NCI-H1417 treated with DMSO at 0.1 percent for 48 hours (cell line): ENCODE measurements at regions not wholly inside any gene's neighbourhood (a gene's known extent, or its start where the extent isn't known, plus 50 kb on each side); places are given as distances from the start of the nearest gene placed in this dataset.

ENCODE experiments used
- DNase-seq: peaks from one replicate; lab custom pipeline; 2025; lab: John Stamatoyannopoulos, UW

- no peak for DNase-seq
These were observed 482.2 kb downstream of the NTRK2 start for GRCh38 chr9:85151741-85152140.

DNA sequence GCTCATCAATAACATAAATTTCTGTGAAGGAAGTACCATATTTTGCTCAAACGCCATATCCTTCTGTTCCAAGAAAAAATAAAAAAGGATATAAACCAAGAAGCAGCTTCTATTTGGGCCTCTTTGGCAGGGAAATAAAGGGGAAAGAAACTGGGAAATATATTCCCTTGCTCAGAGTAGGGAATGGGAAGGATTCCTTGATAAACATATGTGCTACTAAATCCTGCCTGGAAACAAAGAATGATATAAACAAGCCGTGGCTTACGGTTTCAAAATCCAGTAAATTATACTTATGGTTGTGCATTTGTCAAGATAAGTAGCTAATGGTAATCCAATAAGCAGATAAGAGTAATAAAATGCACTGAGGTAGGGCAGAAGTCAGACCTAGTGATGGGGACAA, 481.6 kb downstream of the NTRK2 start:
- DNase-seq, result no peak

DNA sequence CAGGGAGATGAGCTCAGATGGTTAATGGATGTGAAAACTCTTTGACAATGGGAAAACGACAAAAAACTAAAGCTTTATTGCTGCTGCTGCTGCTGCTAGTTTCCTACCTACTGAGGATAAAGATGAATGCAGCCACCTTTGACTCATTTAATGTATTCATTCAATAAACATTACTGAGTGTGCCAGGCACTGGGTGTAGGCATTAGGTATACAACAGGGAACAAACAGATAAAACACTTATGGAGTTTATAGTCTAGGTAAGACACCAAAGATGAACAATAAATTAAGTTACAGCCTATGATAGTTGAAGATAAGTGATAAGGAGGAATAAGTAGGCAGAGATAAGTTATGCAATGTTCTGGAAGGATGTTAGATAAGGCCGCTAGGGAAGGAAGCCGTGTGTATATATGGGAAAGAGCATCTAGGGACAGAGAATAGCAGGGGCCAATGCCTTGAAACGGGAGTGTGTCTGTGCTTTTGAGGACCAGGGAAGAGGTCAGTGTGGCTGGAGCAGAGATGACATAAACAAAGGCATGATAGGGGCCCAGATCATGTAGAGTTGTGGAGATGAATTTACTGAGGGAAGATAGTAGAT, 477.6 kb downstream of the NTRK2 start:
- no peak for DNase-seq

- DNase-seq, result peak; percentile 12
These were observed 473.4 kb downstream of the NTRK2 start for GRCh38 chr9:85142968-85143367.

DNA sequence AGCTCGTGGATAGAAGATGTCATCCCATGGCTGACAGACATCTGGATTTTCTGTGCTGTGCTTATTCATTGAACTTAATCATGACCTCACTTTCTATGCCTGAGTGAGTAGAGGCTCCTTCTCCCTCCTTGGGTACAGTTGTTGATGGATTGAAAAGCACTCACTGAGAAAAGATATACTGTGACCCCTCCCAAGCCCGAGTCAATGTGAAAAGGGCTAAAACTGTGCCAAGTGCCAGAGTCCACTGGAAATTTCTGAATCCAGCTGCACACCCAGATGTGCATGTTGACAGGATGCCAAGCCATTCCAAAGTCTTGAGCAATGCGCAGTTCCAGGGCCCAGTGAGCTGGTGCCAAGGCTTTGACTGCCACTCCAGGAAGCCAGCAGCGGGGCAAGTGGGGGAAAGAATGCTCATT, 473.0 kb downstream of the NTRK2 start:
- no peak for DNase-seq

GRCh38 chr9:85137696-85138095, 468.2 kb downstream of the NTRK2 start:
- no peak for DNase-seq

DNA sequence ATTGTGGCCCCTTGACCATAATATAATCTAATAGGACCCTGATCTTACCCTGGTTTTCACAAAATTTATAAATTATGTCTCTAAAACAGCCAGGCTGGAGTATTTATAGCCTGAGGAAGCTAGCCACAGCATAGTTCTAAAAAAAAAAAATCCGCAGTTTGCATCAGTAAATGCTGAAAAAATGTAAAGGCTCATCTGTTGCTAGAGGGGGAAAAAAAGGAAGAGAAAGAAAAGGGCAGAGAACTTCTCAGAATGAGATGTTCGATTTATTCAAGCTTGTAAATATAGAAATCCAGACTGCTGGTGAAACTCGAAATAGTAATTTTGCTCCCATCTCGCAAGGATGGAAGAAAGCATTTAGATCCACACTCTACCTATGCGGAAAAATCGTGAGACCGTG, 467.5 kb downstream of the NTRK2 start:
- DNase-seq, result no peak

GRCh38 chr9:85136507-85136906, 467.0 kb downstream of the NTRK2 start:
- no peak for DNase-seq

DNA sequence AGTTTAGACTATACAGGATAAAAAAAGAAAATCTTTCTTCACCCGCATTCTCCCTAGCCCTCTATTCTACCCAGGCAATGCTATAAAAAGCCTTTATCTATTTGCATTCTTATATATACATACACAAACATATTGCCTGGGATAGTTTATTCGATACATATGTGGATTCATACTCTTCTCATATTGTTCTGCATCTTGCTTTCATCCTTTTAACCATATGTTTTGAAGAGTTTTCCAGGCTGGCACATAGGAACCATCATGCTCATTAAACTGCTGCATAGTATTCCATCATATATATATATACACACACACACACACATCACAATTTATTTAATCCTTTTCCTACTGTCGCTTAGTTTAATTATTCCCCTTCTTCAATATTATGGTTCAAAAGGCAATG, 461.2 kb downstream of the NTRK2 start:
- DNase-seq, result no peak

DNA sequence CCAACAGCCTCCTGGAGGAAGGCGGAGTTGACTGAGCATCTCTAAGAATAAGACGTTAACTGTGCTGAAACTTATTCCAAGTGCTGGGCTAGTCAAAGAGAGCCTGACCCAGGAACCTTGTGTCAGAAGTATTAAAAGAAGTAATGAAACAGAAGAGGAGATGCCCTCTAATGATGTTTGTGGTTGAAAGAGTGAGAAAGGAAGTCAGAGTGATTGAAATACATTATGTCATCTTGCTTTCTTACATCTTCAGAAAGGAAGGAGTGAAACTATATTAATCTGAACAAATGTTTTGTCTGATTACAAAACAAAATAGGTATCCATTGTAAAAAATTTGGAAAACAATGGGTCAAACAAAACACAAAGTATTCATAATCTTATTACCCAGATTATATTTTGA, 460.7 kb downstream of the NTRK2 start:
- DNase-seq, result no peak

DNA sequence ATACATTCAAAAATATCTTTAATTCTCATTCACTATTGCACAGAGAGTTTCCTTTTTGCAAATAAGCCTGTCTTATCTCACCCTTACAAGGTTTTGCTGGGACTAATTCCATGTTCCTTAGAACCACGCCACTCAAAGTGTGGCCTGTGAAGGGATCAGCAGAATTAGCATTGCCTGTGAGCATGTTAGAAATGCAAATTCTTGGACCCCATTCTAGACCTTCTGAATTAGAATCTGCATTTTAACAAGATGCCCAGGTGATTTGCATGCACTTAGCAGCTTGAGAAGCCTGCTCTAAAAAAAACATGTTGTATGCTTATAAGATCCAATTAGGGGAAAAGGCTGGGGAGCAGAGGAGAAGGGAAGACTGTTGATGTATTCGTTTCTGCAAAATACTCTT, 460.0 kb downstream of the NTRK2 start:
- DNase-seq, result no peak

DNA sequence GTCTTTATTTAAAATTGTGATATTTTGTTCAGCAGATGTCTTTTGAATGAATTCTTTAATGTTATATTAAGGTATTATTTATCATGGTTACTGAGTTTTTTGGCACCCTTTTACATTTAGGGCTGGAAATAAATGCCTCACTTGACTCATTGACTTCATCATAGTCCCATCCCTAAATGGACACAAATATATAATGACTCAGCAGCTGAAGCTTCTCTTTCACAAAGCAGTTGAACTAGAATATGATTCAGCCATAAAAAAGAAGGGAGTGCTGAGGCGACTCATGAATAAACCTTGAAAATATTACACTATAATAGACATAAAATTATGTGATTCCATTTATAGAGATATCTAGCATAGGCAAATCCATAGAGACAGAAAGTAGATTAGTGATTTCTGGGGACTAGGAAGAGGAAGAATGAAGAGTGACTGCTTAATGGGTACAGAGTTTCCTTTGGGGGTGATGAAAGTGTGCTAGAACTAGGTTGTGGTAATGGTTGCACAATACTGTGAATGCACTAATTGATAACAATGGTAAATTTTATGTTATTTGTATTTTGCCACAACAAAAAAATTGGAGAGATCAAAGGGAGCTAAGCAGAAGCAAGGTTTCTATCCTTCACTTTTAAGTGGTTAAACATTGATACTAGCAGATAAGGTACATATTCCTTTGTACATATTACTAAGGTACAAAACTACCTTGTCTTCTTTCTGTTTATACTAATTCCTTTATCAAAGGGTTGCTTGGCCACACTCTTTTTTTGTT, 449.6 kb downstream of the NTRK2 start:
- DNase-seq, result no peak

GRCh38 chr9:85117831-85118230, 448.3 kb downstream of the NTRK2 start:
- DNase-seq, result no peak

DNA sequence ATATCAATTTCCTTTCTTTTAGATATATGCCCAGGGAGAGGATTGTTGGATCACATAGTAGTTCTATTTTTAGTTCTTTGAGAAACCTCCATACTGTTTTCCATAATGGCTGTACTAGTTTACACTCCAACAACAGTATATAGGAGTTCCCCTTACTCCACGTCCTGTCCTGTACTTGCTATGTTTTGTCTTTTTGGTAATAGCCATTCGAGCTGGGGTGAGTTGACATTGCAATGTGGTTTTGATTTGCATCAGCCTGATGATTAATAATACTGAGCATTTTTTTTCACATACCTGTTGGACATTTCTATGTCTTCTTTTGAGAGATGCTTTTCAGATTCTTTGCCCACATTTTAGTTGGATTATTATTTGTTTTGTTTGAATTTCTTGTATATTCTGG, 445.9 kb downstream of the NTRK2 start:
- DNase-seq, result no peak

DNA sequence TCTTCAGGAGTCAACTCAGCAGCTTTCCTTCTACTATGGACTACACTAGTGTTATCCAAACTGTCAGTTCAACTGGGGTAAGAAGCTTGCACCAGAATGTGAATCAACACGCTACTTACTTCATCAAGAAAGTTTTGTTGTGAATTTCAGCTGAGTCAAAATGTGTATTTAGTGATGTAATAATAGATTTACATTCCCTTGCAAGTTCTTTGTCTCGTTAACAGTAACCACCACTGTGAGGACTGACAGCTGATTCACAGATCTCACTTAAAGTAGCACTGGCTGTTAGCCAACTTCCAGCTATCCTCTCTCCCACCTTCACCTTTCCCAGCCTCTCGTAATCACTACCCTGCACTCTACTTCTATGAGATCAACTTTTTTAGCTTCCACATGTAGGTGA, 445.3 kb downstream of the NTRK2 start:
- no peak for DNase-seq

GRCh38 chr9:85112933-85113418, 443.4 kb downstream of the NTRK2 start:
- DNase-seq, result no peak

DNA sequence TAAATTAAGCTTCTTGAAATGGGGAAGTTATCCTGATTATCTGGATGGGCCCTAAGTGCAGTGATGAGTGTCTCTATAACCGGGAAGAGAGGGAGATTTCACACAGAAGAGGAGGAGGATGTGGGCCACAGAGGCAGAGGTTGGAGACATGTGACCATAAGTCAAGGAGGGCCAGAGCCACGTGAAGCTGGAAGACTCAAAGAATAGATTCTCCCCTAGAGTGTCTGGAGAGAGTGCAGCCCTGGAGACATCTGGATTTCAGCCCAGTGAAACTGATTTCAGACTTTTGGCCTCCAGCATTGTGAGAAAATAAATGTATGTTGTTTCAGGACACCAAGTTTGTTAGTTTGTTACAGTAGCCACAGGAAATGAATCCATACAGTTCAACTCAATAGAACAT, 442.9 kb downstream of the NTRK2 start:
- DNase-seq, result no peak

GRCh38 chr9:85108746-85109145, 439.2 kb downstream of the NTRK2 start:
- DNase-seq, result no peak

GRCh38 chr9:85108229-85108628, 438.7 kb downstream of the NTRK2 start:
- DNase-seq, result no peak

GRCh38 chr9:85089188-85089969, 419.9 kb downstream of the NTRK2 start:
- no peak for DNase-seq

GRCh38 chr9:85081963-85082362, 412.4 kb downstream of the NTRK2 start:
- no peak for DNase-seq

DNA sequence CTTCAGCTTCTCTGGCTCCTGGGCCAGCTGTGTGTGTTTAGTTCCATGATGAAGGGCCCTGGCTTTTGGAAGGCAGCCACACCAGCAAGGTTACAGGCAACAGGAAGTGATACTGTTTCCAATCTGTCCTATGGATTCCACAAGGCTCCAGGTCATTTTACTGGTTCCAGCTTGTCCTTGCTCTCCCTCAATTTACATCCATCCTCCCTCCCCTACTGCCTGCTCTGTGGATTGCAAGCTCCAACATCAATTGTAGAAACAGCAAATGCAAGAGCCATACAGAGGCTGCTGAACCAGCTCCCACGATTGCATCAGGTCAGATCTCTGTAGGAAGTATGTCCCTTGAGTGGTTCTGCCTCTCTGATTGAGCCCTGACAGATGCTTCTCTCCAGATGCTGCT, 409.8 kb downstream of the NTRK2 start:
- no peak for DNase-seq

- DNase-seq, result no peak
These were observed 408.4 kb downstream of the NTRK2 start for GRCh38 chr9:85077944-85078343.
